ENCODE measurements at regions not wholly inside any gene's neighbourhood (a gene's known extent, or its start where the extent isn't known, plus 50 kb on each side); places are given as distances from the start of the nearest gene placed in this dataset.

- H3K9me3 ChIP-seq, result peaks cover 0 to 1% (median under 1%) of the 10 kb centered on the region in 4 donors
- no peaks in the 10 kb centered on the region for H3K4me1 ChIP-seq
- DNase-seq (ENCODE audit: low spot score in 2 of 2), result no peak
- no peak overlapping the region for H3K27ac ChIP-seq
- H3K4me3 ChIP-seq, result no peak overlapping the region
- H3K27me3 ChIP-seq, result no peaks in the 10 kb centered on the region
- TF ChIP-seq EP300 (IDR thresholded peaks at IDR 0.05) (no peak), POLR2A (IDR thresholded peaks at IDR 0.05) (no peak)
- H3K36me3 ChIP-seq, result no peaks in the 10 kb centered on the region
- WGBS, 2 donors, result 94 to 96% methylated on average over 1 of the region's 1 CpG
Observed at GRCh38 chr2:13180729-13181128, 464.0 kb downstream of the TRIB2 start.

GRCh38 chr2:13193075-13193474 is 476.3 kb downstream of the TRIB2 start:
- Histone ChIP-seq H3K27ac (no peak overlapping the region), H3K4me1 (no peaks in the 10 kb centered on the region), H3K36me3 (no peaks in the 10 kb centered on the region), H3K4me3 (no peak overlapping the region), H3K27me3 (no peaks in the 10 kb centered on the region), H3K9me3 (no peaks in the 10 kb centered on the region)
- no peak for DNase-seq (ENCODE audit: low spot score in 2 of 2)
- TF ChIP-seq EP300 (IDR thresholded peaks at IDR 0.05), result no peak
- 71% methylated on average over 4 of the region's 4 CpGs for WGBS, 2 donors

GRCh38 chr2:13193900-13194299 is 477.2 kb downstream of the TRIB2 start:
- Histone ChIP-seq H3K4me1 (no peaks in the 10 kb centered on the region), H3K27ac (no peak overlapping the region), H3K36me3 (no peaks in the 10 kb centered on the region), H3K4me3 (no peak overlapping the region), H3K27me3 (no peaks in the 10 kb centered on the region), H3K9me3 (no peaks in the 10 kb centered on the region)
- WGBS, 2 donors, result 0 to 3% methylated on average over 1 of the region's 1 CpG
- TF ChIP-seq CTCF (IDR thresholded peaks at IDR 0.05) (peak in 2 of 5 experiments; percentile 7 to 11), EP300 (IDR thresholded peaks at IDR 0.05) (no peak)
- no peak for DNase-seq (ENCODE audit: low spot score in 2 of 2)

- Histone ChIP-seq H3K9me3 (no peaks in the 10 kb centered on the region), H3K4me1 (no peaks in the 10 kb centered on the region), H3K36me3 (no peaks in the 10 kb centered on the region), H3K27me3 (no peaks in the 10 kb centered on the region), H3K4me3 (no peak overlapping the region), H3K27ac (no peak overlapping the region)
- TF ChIP-seq CTCF (IDR thresholded peaks at IDR 0.05) (no peak), POLR2A (IDR thresholded peaks at IDR 0.05) (no peak)
- no peak for DNase-seq (ENCODE audit: low spot score in 2 of 2)
- 89 to 91% methylated on average over 1 of the region's 1 CpG for WGBS, 2 donors
Observed at GRCh38 chr2:13195270-13195669, 478.5 kb downstream of the TRIB2 start.

GRCh38 chr2:13197248-13197647 is 480.5 kb downstream of the TRIB2 start:
- H3K4me3 ChIP-seq, result no peak overlapping the region
- no peaks in the 10 kb centered on the region for H3K36me3 ChIP-seq
- no peaks in the 10 kb centered on the region for H3K27me3 ChIP-seq
- no peak overlapping the region for H3K27ac ChIP-seq
- no peaks in the 10 kb centered on the region for H3K9me3 ChIP-seq
- TF ChIP-seq CTCF (IDR thresholded peaks at IDR 0.05) (no peak), EP300 (IDR thresholded peaks at IDR 0.05) (no peak), POLR2A (IDR thresholded peaks at IDR 0.05) (no peak)
- H3K4me1 ChIP-seq, result no peaks in the 10 kb centered on the region
- WGBS, 2 donors, result 46 to 59% methylated on average over 1 of the region's 1 CpG
- DNase-seq (ENCODE audit: low spot score in 2 of 2), result no peak

GRCh38 chr2:13201924-13202323 is 485.2 kb downstream of the TRIB2 start:
- Histone ChIP-seq H3K36me3 (no peaks in the 10 kb centered on the region), H3K27me3 (no peaks in the 10 kb centered on the region), H3K9me3 (no peaks in the 10 kb centered on the region), H3K4me3 (no peak overlapping the region), H3K27ac (no peak overlapping the region), H3K4me1 (no peaks in the 10 kb centered on the region)
- TF ChIP-seq EP300 (IDR thresholded peaks at IDR 0.05) (no peak), CTCF (IDR thresholded peaks at IDR 0.05) (no peak), POLR2A (IDR thresholded peaks at IDR 0.05) (no peak)
- DNase-seq (ENCODE audit: low spot score in 2 of 2), result no peak
- 60 to 63% methylated on average over 2 of the region's 2 CpGs for WGBS, 2 donors

Data from tibial nerve (tissue), 4 donors.